Stimulated activated CD4-positive, alpha-beta T cell treated with anti-CD3 and anti-CD28 coated beads, Interleukin-15, amount 100 ng/mL, for 48 hours (primary cell): ENCODE measurements at regions not wholly inside any gene's neighbourhood (a gene's known extent, or its start where the extent isn't known, plus 50 kb on each side); places are given as distances from the start of the nearest gene placed in this dataset.

ENCODE experiments used
- DNase-seq, 2 donors: peaks; one replicate each; pipeline ENCODE4 v3.0.0-alpha.2; 2020; ENCODE audit warnings: low read depth in 2 of 2

DNA sequence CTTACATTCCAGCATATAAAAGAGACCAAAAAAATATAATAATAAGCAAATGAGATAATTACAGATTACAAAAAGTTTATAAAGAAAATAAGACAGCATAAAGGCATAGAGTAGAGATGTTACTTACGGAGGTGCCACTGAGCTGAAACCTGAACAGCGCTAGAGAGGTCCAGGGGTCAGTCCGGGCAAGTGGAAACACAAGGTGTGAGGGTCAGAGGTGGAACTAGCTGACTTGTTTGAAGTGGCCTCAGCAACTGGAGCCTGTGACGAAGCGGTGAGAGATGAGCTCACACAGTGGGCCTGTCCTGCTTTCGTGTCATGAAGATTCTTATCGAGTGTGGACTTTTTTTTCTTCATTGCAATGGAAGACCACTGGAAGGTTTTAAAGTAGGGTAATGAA is 288.3 kb upstream of the TANK start:
- no peak for DNase-seq

DNA sequence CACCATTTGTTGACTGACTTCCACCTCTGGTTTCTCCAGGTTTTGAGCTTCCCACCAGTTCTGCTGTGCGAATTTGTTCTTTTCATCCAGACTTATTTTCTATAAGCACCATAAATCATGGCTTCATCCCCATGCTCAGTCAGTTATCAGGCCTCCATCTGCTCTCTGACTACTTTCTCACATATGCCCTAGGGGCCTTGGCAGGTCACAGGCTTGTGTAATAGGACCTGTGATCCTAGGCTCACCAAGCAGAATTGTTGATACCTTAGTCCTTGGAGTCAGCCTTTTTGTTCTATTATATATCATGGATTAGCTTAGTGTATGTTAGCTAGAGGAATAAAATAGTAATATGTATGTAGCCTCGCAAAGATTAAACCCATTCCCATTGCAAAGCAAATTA is 284.2 kb upstream of the TANK start:
- no peak for DNase-seq

DNA sequence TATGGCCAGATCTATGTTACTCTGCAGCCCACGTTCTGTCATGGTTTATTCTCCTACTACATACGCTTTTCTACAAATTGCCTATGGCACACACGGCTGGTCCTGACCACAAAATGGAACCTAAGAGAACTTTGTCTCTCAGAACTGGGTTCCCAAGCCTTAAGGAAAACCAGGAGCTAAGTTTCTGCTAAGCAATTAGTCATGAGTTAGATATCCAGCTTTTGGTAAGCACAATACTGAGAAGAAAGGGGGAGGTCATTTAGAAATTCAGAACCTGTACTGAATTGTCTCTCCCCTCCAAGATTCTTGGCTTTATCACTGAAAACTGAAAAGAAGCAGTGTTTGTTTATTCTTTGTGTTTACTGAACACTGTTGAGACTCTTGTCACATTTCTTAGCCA is 283.5 kb upstream of the TANK start:
- no peak for DNase-seq

DNA sequence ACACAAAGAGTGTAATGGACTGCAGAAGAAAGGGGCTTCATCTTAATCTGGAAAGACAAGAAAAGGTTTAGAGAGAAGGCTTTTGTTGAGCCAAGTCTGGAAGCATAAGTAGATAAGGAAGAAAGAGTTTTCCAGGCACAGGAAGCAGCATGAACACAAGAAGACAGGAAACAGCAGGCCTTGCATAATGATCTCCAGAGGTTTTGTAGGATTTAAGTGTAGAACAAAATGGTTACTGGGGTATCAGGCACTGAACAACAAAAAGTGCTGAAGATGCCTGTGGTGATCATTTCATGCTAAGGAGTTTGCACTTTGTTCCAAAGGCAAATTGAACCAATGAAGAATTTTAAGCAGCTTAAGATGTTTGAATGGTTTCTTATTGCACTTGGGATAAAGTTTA is 281.6 kb upstream of the TANK start:
- DNase-seq: no peak

DNA sequence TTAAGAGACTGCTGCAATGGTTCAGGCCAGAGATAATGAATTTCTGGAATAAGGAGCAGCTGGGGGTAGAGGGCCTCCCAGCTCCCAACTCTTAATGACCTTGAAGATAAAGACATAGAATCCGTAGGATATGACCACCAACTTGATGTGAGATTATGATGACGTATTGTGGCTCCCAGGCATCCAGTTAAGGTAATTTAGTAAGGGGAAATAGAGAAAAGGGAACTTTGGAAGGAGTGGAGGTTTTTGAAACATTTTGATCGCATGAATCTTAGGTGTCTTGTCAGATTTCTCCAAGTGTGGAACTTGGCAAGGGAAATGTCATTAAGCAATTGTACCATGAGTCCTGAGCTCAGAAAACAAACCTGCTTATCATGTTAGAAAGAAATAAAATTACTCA is 277.3 kb upstream of the TANK start:
- no peak for DNase-seq

DNA sequence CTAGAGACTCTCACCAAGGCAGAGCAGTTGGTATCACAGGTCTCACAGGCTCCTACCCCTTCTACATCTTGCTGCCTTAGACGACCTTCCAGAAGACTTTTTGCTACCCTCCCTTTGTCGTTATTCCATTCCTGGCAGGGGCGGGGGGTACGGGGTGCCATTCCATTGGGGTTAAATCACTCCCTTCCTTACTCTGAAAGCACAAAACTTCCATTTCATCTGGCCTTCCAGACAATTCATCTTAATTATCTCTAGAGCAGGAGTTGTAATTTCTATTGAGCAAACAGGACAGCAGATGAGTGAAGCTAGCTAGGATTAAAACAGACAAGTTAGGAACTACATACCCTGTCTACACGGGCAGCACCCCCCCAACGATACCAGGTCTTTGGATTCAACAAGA is 276.2 kb upstream of the TANK start:
- no peak for DNase-seq

DNA sequence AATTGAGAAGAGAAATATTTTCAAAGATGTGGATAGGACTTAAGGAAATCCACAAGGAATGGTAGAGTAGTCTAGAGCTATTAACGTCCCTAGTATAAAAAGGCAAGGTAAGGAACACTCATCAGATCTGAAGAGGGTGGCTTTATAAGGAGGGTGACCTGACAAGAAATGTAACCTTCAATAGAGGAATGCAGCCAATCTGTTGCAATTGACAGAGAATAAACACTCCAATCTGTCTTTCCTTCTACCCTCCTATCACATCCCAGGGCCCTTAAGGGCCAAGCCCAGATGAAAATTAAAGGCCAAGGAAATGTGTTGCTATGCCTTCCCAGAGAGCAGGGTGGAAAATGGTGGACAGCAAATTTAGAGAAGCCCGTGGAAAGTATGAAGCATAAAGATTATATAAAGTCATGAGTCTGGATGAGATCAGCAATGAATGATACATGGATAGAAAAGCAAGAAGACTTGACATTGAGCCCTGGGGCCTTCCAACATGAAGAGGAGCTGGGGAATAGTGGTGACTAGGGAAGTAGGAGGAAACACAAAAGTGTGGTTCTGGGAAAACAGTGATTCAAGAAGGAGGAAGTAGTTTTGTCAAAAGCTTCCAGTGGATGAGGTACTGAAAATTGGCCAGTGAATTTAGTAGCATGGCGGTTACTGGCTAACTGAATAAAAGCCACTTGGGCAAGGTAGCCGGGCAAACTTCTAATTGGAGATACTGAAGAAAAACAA is 270.6 kb upstream of the TANK start:
- DNase-seq: no peak

DNA sequence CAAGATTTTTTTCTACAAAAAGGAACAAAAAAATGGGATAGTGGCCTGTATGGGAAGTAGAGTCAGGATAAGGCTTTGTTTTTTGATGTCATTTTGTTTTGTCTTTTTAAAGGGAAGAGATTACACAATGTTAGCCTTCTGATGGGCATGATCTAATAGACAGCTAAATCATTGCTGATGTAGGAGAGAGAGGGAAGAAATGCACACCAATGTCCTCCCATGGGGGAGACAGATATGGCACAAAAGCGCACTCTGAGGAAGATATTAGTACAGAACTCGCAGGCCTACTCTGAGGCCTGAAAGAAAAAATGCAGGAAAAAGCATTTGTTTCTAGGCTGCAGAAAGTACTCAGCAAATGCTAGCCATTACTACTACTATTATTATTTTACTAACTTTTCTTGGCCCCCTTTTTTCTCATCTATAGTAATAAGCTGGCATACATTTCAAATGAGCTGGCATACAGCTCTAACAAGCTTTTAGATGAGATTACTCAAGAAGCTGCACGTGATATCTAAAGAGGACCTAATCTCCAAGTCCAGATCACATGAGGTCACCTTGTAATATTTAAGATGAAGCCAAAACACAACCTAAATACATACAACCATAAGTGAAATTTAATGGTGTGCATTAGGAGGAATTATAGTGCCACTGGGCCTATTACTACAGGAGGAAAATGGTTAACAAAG is 269.4 kb upstream of the TANK start:
- DNase-seq: no peak

DNA sequence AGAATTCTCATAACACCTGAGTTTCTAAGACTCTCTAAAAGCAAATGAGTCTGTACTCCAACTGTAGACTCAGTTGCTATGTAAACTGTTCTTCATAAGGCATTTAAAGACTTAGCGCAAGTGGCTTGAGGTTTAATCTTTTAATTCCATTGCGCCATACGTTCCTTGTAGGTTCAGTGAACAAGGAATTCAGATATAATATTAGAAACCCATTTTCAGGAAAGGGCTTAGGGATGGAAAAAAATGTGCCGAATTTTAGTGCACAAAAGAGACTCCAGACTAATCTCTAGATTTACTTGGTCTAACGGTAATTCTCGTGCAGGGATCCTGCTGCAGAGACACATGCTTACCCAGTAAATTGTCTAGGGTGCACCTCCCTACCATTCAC is 268.9 kb upstream of the TANK start:
- DNase-seq: no peak

DNA sequence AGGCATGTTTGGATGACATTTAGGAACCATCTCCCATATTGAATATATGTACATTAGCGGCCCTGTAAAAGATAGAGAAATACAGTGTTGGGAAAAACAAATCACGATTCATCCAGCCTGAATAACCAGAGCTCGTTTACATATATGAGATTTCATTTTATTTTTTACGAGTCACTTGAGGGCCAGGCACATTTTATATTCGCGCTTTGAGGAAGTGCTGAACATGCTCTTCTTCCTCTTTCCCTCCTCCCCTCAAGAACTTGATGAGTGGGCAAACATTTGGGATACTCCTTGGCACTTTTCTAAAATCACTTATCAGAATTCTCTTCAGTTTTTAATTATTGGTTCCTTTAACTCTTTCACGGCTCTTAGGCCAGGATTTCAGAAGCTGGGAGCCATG is 268.0 kb upstream of the TANK start:
- no peak for DNase-seq

DNA sequence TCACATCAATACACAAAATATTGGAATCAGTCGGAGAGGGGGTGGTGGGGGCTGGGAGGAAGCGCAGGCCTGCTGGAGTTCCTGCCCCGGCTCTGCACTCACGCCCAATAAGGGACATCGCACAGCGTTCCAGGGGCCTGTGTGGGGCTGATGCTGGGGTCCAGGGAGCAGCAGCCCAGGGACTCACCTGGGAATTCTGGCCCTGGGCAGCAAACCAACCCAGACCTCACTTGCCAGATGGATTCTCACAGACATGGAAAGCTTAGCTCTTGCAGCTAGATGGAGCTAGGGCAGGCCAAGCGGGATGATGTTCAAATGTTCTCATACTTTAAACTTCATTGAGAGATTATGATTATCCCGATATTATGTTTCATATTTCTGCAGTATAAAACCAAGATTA is 266.6 kb upstream of the TANK start:
- no peak for DNase-seq

DNA sequence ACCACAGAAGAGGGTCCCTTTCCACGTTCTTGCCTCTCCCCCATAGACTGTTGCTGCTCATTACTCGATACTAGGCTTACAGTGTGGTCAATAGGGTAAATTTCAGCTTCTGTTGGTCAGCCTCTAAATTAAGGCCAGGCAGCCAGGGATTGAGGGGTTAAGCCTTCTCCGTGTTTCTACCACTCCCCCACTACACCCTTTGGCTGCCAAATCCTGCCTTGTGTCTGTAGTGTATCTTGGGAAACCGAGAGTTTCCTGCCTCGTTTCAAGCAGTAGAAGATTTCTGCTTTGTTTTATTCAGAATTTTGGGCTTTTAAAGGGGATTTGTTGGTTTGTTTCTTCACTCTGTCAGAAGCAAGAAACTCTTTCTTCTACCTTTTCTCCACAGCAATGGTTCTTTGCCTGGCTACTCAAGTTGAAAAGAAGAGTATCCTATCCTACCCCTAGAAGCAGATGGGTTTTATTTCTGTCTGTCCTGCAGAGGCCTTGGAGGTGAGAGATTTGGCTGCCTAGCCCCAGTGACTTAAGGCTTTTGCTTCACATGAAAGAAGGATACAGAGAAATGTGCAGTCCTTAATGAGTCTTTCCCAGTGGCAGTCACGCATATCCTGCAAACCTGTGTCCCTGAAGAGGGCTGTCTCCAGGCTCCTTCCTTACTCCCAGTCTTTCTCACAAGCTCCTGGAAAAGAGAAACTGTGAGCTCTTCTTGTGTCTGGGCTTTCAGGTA is 261.5 kb upstream of the TANK start:
- no peak for DNase-seq

DNA sequence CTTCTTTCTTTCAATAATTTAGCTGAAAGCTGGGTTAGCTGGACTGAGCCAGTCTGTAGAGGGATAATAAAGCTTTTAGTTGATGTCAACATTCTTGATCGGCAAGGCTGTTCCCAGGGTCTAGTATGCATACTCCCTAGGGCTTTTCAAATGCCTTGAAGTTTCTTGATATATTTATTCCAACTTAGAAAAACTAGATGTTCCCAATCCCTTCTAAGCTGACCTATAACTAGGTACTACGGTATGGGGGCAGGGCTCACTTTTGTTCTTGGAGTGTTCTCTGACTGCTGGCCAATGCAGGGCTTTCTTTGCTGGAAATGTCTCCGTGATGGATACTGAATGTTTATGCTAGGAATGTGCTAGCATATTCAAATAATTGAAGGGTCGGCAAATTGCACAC is 258.6 kb upstream of the TANK start:
- no peak for DNase-seq

DNA sequence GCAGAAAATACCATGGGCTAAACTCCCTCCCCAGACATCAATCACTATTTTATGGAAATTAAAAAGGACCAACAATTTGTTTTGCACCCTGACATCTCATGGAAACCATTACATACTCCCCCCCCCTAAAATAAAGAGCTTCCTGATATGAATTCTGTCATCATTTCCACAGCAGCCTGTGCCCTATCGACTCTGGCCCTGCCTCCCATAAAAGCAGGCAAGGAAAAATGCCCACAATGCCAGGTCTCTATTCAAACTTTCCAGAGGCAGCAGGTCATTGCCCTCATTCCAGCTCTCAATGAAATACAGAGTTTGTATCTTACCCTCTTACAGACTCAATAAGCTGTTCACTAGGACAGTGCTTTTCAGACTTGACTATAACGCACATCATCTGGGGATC is 254.4 kb upstream of the TANK start:
- no peak for DNase-seq

DNA sequence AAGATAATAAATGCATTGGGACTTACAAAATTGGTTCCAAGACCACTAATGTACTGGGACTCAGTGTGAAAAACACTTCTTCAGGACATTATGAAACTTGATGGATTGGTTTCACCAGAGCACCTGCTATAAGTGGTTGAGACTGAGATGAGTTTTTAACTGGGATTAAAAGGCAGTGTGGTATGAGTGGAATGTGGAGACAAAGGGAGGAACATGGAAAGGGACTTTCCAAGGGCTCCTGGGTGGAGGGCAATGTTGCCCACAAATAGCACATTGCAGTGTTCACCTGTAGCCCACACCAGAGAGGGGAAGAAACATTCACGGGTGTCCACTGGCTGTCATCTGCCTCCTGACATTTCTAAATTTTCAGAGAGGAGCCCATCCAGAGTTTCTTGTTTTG is 253.3 kb upstream of the TANK start:
- DNase-seq: no peak

DNA sequence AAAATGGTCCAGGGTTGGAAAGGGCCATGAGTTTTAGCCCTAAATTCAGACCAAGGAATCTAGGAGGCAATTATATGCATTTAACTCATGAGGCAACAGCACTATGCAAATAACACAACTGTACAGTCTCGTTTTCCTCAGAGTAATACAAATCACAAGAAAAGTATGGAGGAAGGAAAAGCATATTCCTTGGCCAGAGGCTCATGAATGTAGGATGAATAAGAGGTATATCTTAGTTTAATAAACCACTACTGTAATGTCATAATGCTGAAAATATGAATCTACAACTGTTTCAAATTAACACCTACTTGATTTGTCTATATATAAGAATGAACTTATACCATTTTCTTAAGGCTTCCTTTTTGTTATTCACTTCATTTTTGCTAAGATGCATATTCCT is 252.5 kb upstream of the TANK start:
- DNase-seq: no peak

DNA sequence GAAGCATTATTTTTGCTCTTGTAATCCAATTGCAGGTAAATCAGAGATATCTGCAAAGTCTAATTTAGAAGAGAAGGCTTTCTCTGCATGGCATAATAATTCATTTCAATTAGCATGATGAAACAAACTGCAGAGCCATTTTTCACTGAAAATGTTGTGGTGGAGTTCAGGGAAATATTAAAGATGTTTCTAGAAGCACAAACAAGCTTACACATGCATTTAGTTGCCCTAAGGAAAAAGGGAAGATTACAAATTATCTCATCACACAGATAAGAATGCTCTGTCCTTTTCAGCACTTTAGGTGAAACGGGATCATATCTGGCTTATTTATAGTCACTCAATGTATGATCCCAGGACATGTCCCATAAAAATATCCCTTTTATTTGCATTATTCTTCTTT is 252.1 kb upstream of the TANK start:
- DNase-seq: no peak

DNA sequence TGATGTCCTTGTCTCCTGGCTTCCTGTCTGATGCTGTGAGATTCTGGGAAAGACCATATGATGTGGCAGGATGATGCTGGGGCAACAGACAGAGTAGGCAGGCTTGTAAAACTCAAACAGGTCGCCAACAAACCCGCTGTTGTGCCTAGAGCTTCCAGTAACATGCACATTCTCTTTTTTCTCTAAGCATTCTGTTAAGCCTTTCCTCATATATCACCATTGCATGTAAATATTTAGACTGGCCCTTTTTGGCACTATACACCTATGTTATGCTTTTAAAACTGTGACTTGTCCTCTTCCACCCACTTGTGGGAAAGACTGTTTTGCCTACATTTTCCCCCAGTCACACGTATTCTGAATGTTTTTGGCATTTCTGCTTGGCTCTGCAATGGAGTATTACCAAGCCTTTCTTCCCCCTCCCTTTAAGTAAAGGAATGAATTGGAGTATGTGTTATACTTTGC is 250.4 kb upstream of the TANK start:
- DNase-seq: no peak

DNA sequence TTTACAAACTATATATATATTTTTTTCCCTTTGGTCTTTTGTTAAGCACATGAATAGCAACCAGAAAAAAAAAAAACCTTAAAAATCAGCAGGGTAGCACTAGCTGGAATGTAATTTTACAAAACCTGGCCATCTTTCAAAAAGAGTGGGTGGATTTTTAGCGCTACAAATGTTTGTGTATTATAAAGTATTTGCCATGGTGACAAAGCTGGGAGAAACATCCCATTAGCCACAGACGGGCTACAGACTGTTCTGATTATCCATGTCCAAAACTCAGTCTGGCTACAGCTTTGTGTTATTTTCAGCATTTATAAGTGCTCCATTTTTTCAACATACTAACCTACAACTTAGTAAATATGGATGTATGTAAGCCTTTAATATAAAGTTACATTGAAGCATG is 249.5 kb upstream of the TANK start:
- no peak for DNase-seq

DNA sequence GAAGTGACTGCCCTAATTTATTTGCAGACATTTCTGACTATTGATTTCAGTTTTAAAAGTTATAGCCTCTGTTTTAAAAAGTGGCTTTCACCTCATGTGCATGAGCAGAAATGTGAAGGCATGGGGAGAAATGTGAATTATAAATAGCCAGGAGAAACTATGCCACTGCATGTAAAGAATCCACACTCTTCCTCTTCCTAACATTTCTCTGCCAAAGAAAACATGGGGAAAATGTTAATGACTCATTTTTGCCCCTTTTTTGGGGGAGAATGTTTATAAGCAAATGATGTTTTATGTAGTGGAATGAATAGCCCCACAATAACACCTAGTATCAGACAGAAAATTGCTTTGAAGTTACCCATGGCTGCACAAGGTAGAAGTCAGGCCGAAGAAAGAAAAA is 249.0 kb upstream of the TANK start:
- DNase-seq: no peak

DNA sequence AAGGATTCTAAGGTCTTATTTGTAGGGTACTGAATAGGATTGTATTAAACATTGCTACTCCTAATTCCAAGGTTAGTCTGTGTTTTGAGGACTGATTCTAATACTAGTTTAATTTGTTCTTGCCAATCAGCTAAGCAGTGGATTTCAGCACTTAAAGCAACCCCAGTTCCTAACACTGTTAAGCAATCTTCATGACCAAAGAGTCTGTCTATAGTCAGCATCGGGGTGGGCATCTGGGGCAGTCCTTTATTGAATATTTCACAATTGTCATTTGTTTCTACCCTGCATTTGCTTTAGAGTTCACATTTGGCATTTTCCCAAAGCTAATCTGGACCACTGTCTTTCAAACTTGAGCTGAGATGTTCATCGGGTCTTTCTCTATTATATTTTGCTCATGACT is 248.0 kb upstream of the TANK start:
- no peak for DNase-seq

DNA sequence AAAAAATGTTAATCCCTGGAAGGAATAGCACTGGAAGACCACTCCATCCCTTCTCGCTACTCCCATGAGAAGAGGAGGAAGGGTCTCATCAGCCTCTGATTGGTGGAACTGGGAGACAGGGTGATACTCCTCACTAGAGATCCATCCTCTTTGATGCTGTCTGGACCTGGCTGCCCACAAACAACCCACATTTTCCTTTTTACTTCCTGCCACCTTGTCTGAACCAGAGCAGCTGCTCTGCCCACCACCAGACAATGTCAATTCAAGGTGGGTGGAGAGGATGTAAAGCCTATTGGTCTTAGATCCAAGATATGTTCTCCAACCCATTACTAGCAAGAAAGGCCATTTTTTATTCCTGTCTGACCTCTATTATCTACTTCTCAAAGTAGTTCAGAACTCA is 246.9 kb upstream of the TANK start:
- no peak for DNase-seq

DNA sequence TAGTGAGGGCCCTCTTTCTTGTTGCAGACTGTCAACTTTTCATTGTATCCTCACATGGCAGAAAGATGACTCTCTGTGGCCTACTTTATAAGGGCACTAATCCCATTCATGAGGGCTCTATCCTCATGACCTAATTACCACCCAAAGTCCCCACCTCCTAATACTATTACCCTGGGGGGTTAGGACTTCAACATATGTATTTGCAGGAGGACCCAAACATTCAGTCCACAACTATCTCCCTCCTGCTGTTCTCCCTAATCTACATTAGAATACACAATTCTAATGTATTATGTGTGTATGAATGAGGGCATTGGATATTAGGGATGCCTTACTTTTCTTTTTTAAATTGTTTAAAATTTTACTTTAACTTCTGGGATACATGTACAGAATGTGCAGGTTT is 246.0 kb upstream of the TANK start:
- no peak for DNase-seq
